ENCODE measurements at regions not wholly inside any gene's neighbourhood (a gene's known extent, or its start where the extent isn't known, plus 50 kb on each side); places are given as distances from the start of the nearest gene placed in this dataset.

DNA sequence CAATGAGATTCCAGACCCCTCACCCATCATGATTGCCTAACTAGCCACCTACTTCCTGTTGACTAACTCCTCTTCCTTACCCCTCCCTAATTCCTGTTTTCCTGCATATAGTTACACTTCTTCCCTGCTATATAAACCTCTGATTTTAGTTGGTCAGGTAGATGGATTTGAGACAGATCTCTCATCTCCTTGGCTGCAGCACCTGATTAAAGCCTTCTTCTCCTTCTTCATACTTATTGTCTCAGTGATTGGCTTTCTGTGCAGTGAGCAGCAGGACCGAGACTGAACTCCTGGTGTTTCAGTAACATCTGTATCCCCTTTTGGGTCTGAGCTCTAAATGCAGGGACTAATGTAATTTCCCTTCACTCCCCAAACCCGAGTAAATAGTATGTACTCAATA, 51.7 kb upstream of the ATXN1 start:
- TF ChIP-seq, protein P1, sequence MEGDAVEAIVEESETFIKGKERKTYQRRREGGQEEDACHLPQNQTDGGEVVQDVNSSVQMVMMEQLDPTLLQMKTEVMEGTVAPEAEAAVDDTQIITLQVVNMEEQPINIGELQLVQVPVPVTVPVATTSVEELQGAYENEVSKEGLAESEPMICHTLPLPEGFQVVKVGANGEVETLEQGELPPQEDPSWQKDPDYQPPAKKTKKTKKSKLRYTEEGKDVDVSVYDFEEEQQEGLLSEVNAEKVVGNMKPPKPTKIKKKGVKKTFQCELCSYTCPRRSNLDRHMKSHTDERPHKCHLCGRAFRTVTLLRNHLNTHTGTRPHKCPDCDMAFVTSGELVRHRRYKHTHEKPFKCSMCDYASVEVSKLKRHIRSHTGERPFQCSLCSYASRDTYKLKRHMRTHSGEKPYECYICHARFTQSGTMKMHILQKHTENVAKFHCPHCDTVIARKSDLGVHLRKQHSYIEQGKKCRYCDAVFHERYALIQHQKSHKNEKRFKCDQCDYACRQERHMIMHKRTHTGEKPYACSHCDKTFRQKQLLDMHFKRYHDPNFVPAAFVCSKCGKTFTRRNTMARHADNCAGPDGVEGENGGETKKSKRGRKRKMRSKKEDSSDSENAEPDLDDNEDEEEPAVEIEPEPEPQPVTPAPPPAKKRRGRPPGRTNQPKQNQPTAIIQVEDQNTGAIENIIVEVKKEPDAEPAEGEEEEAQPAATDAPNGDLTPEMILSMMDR (IDR thresholded peaks at IDR 0.05): no peak
- no peak for TF ChIP-seq POLR2A (IDR thresholded peaks at IDR 0.05)
